Skin of body (tissue), 1 donor: ENCODE measurements at regions not wholly inside any gene's neighbourhood (a gene's known extent, or its start where the extent isn't known, plus 50 kb on each side); places are given as distances from the start of the nearest gene placed in this dataset.
"Not testable (repeated sequence)": the region's sequence is repeated elsewhere in the genome, so short reads cannot be mapped to it uniquely, and the experiment has no call there.

Experiments used
- DNase-seq: peaks from one replicate; lab custom pipeline; 2025; lab: John Stamatoyannopoulos, UW

- DNase-seq = no peak
Measured at GRCh38 chr4:53716471-53717063, 125.3 kb upstream of the LNX1 start.

GRCh38 chr4:53716011-53716410 lies 124.7 kb upstream of the LNX1 start:
- DNase-seq = no peak

- peak; percentile 75 for DNase-seq
Measured at GRCh38 chr4:53714236-53715140, 123.2 kb upstream of the LNX1 start.

- no peak for DNase-seq
Measured at GRCh38 chr4:53713767-53714166, 122.5 kb upstream of the LNX1 start.

GRCh38 chr4:53713296-53713695 lies 122.0 kb upstream of the LNX1 start:
- no peak for DNase-seq

- no peak for DNase-seq
Measured at GRCh38 chr4:53712408-53713020, 121.2 kb upstream of the LNX1 start.

- DNase-seq = no peak
Measured at GRCh38 chr4:53711926-53712325, 120.6 kb upstream of the LNX1 start.

GRCh38 chr4:53709693-53710092 lies 118.4 kb upstream of the LNX1 start:
- no peak for DNase-seq

- no peak for DNase-seq
Measured at GRCh38 chr4:53707491-53707890, 116.2 kb upstream of the LNX1 start.

- DNase-seq = no peak
Measured at GRCh38 chr4:53706422-53707032, 115.2 kb upstream of the LNX1 start.

GRCh38 chr4:53705972-53706371 lies 114.7 kb upstream of the LNX1 start:
- DNase-seq = no peak

GRCh38 chr4:53705151-53705764 lies 114.0 kb upstream of the LNX1 start:
- no peak for DNase-seq

GRCh38 chr4:53704329-53704728 lies 113.0 kb upstream of the LNX1 start:
- no peak for DNase-seq

GRCh38 chr4:53703267-53703655 lies 112.0 kb upstream of the LNX1 start:
- DNase-seq = no peak

- peak; percentile 80 for DNase-seq
Measured at GRCh38 chr4:53702334-53703266, 111.3 kb upstream of the LNX1 start.

- DNase-seq = not testable (repeated sequence)
Measured at GRCh38 chr4:53701260-53701659, 110.0 kb upstream of the LNX1 start.

GRCh38 chr4:53699310-53699709 lies 108.0 kb upstream of the LNX1 start:
- not testable (repeated sequence) for DNase-seq

- DNase-seq = no peak
Measured at GRCh38 chr4:53697016-53697685, 105.9 kb upstream of the LNX1 start.

- no peak for DNase-seq
Measured at GRCh38 chr4:53695540-53696463, 104.5 kb upstream of the LNX1 start.
